Vagina (tissue), 2 donors: ENCODE measurements at regions not wholly inside any gene's neighbourhood (a gene's known extent, or its start where the extent isn't known, plus 50 kb on each side); places are given as distances from the start of the nearest gene placed in this dataset.

Experiments used
- POLR2A ChIP-seq, 2 donors: fragments of 450-650 bp; IDR thresholded peaks; one replicate each; pipeline ENCODE4 v1.6.1; 2017; ENCODE audit warnings: antibody characterized with exemption in 2 of 2, mild to moderate bottlenecking in 2 of 2, moderate library complexity in 2 of 2
- POLR2AphosphoS5 ChIP-seq, 2 donors: sonication (generic); formaldehyde crosslinking; IDR thresholded peaks; one replicate each; pipeline ENCODE4 v1.9.0; 2017; ENCODE audit warnings: antibody characterized with exemption in 2 of 2, mild to moderate bottlenecking in 2 of 2, low read depth in 1 of 2; ENCODE audit not compliant: insufficient read depth in 1 of 2
- TF ChIP-seq, protein P1 (sequence below), 3 experiments: fragments of 450-650 bp in 2 of 3; fragments of 200-600 bp in 1 of 3; sonication (generic) in 1 of 3; IDR thresholded peaks; one replicate each; pipeline ENCODE4 v1.5.1; 2017 to 2019; ENCODE audit warnings: antibody characterized with exemption in 3 of 3, mild to moderate bottlenecking in 2 of 3, moderate library complexity in 2 of 3

DNA sequence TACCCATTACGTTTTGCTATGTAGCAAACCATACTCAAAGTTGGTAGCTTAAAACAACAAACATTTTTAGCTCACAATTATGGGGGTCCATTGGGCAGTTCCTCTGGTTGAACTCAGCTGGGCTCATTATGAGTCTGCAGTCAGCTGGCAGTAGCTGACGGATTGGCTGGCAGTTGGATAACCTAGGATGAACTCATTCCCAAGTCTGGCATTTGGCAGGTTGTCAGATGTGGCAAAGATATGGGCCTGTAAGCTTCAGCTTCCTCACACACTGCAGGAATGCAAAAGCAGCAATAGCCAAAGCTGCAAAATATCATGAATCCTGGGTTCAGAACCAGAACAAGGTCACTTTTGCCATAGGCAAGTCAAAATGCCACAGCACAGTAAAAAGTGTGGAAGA lies 412.2 kb upstream of the SORCS1 start:
- TF ChIP-seq, protein P1, sequence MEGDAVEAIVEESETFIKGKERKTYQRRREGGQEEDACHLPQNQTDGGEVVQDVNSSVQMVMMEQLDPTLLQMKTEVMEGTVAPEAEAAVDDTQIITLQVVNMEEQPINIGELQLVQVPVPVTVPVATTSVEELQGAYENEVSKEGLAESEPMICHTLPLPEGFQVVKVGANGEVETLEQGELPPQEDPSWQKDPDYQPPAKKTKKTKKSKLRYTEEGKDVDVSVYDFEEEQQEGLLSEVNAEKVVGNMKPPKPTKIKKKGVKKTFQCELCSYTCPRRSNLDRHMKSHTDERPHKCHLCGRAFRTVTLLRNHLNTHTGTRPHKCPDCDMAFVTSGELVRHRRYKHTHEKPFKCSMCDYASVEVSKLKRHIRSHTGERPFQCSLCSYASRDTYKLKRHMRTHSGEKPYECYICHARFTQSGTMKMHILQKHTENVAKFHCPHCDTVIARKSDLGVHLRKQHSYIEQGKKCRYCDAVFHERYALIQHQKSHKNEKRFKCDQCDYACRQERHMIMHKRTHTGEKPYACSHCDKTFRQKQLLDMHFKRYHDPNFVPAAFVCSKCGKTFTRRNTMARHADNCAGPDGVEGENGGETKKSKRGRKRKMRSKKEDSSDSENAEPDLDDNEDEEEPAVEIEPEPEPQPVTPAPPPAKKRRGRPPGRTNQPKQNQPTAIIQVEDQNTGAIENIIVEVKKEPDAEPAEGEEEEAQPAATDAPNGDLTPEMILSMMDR (IDR thresholded peaks at IDR 0.05): no peak
- no peak for TF ChIP-seq POLR2A (IDR thresholded peaks at IDR 0.05)
- TF ChIP-seq POLR2AphosphoS5 (IDR thresholded peaks at IDR 0.05; ENCODE audit: insufficient read depth in 1 of 2, low read depth in 1 of 2): no peak
